Activated naive CD8-positive, alpha-beta T cell treated with anti-CD3 and anti-CD28 coated beads for 36 hours (primary cell): ENCODE measurements at regions not wholly inside any gene's neighbourhood (a gene's known extent, or its start where the extent isn't known, plus 50 kb on each side); places are given as distances from the start of the nearest gene placed in this dataset.

Experiments used
- DNase-seq: peaks from one replicate; pipeline ENCODE4 v3.0.0; 2021
- H3K27ac Mint-ChIP-seq: one replicate; pipeline ENCODE4 v1.8.0; 2022; ENCODE audit warnings: mild to moderate bottlenecking, moderate library complexity, mixed read lengths
- H3K27me3 Mint-ChIP-seq: one replicate; pipeline ENCODE4 v1.8.0; 2022; ENCODE audit warnings: mild to moderate bottlenecking, mixed read lengths
- H3K36me3 Mint-ChIP-seq: one replicate; pipeline ENCODE4 v1.8.0; 2021; ENCODE audit warnings: mild to moderate bottlenecking, mixed read lengths
- H3K4me1 Mint-ChIP-seq: one replicate; pipeline ENCODE4 v1.8.0; 2021; ENCODE audit warnings: mixed read lengths
- H3K4me3 Mint-ChIP-seq: one replicate; pipeline ENCODE4 v1.8.0; 2022; ENCODE audit warnings: mild to moderate bottlenecking, moderate library complexity, mixed read lengths
- H3K9me3 Mint-ChIP-seq: one replicate; pipeline ENCODE4 v1.8.0; 2022; ENCODE audit warnings: mixed read lengths

GRCh38 chr3:110074095-110074494 is 736.7 kb upstream of the DPPA4 start:
- no peak overlapping the region for H3K4me3 Mint-ChIP-seq
- peaks cover 11% of the 10 kb centered on the region for H3K4me1 Mint-ChIP-seq
- H3K36me3 Mint-ChIP-seq: no peaks in the 10 kb centered on the region
- peaks cover 5% of the 10 kb centered on the region for H3K9me3 Mint-ChIP-seq
- no peak for DNase-seq
- H3K27ac Mint-ChIP-seq: no peak overlapping the region
- H3K27me3 Mint-ChIP-seq: no peaks in the 10 kb centered on the region

GRCh38 chr3:110077093-110077492 is 739.7 kb upstream of the DPPA4 start:
- Mint-ChIP-seq H3K4me3 (no peak overlapping the region), H3K27ac (no peak overlapping the region), H3K36me3 (no peaks in the 10 kb centered on the region), H3K9me3 (no peaks in the 10 kb centered on the region), H3K27me3 (peaks cover 5% of the 10 kb centered on the region), H3K4me1 (no peaks in the 10 kb centered on the region)
- no peak for DNase-seq

GRCh38 chr3:110093411-110093810 is 756.1 kb upstream of the DPPA4 start:
- Mint-ChIP-seq H3K27me3 (no peaks in the 10 kb centered on the region), H3K36me3 (no peaks in the 10 kb centered on the region), H3K4me1 (no peaks in the 10 kb centered on the region), H3K4me3 (no peak overlapping the region), H3K9me3 (peaks cover 3% of the 10 kb centered on the region), H3K27ac (no peak overlapping the region)
- DNase-seq: no peak

- Mint-ChIP-seq H3K4me1 (no peaks in the 10 kb centered on the region), H3K27ac (no peak overlapping the region), H3K36me3 (no peaks in the 10 kb centered on the region), H3K4me3 (no peak overlapping the region), H3K9me3 (peaks cover 3% of the 10 kb centered on the region), H3K27me3 (no peaks in the 10 kb centered on the region)
- no peak for DNase-seq
These were observed 756.6 kb upstream of the DPPA4 start for GRCh38 chr3:110093812-110094401.

GRCh38 chr3:110099711-110100110 is 762.4 kb upstream of the DPPA4 start:
- no peak for DNase-seq
- no peaks in the 10 kb centered on the region for H3K4me1 Mint-ChIP-seq
- H3K27me3 Mint-ChIP-seq: no peaks in the 10 kb centered on the region
- no peak overlapping the region for H3K4me3 Mint-ChIP-seq
- no peak overlapping the region for H3K27ac Mint-ChIP-seq
- no peaks in the 10 kb centered on the region for H3K36me3 Mint-ChIP-seq
- peaks cover 3% of the 10 kb centered on the region for H3K9me3 Mint-ChIP-seq

GRCh38 chr3:110101361-110101760 is 764.0 kb upstream of the DPPA4 start:
- Mint-ChIP-seq H3K27me3 (no peaks in the 10 kb centered on the region), H3K36me3 (no peaks in the 10 kb centered on the region), H3K4me3 (no peak overlapping the region), H3K4me1 (no peaks in the 10 kb centered on the region), H3K9me3 (peaks cover 3% of the 10 kb centered on the region), H3K27ac (no peak overlapping the region)
- DNase-seq: no peak

- no peaks in the 10 kb centered on the region for H3K9me3 Mint-ChIP-seq
- no peaks in the 10 kb centered on the region for H3K36me3 Mint-ChIP-seq
- H3K27me3 Mint-ChIP-seq: no peaks in the 10 kb centered on the region
- no peak for DNase-seq
- H3K4me3 Mint-ChIP-seq: no peak overlapping the region
- H3K4me1 Mint-ChIP-seq: no peaks in the 10 kb centered on the region
- no peak overlapping the region for H3K27ac Mint-ChIP-seq
These were observed 769.5 kb upstream of the DPPA4 start for GRCh38 chr3:110106805-110107204.

- H3K27ac Mint-ChIP-seq: no peak overlapping the region
- peaks cover 4% of the 10 kb centered on the region for H3K4me1 Mint-ChIP-seq
- peaks cover 2% of the 10 kb centered on the region for H3K36me3 Mint-ChIP-seq
- DNase-seq: no peak
- H3K27me3 Mint-ChIP-seq: no peaks in the 10 kb centered on the region
- no peak overlapping the region for H3K4me3 Mint-ChIP-seq
- peaks cover 6% of the 10 kb centered on the region for H3K9me3 Mint-ChIP-seq
These were observed 786.6 kb upstream of the DPPA4 start for GRCh38 chr3:110123946-110124345.

GRCh38 chr3:110126065-110126464 is 788.7 kb upstream of the DPPA4 start:
- Mint-ChIP-seq H3K27ac (no peak overlapping the region), H3K9me3 (peaks cover 2% of the 10 kb centered on the region), H3K27me3 (no peaks in the 10 kb centered on the region), H3K4me3 (no peak overlapping the region), H3K36me3 (peaks cover 2% of the 10 kb centered on the region), H3K4me1 (peaks cover 4% of the 10 kb centered on the region)
- DNase-seq: no peak

- H3K4me1 Mint-ChIP-seq: no peaks in the 10 kb centered on the region
- H3K36me3 Mint-ChIP-seq: no peaks in the 10 kb centered on the region
- DNase-seq: no peak
- H3K27me3 Mint-ChIP-seq: no peaks in the 10 kb centered on the region
- H3K4me3 Mint-ChIP-seq: no peak overlapping the region
- peaks cover 6% of the 10 kb centered on the region for H3K9me3 Mint-ChIP-seq
- no peak overlapping the region for H3K27ac Mint-ChIP-seq
These were observed 796.6 kb upstream of the DPPA4 start for GRCh38 chr3:110133971-110134370.

GRCh38 chr3:110139048-110139447 is 801.7 kb upstream of the DPPA4 start:
- no peaks in the 10 kb centered on the region for H3K36me3 Mint-ChIP-seq
- no peaks in the 10 kb centered on the region for H3K27me3 Mint-ChIP-seq
- no peaks in the 10 kb centered on the region for H3K4me1 Mint-ChIP-seq
- no peak overlapping the region for H3K4me3 Mint-ChIP-seq
- DNase-seq: no peak
- peaks cover 6% of the 10 kb centered on the region for H3K9me3 Mint-ChIP-seq
- H3K27ac Mint-ChIP-seq: no peak overlapping the region

- H3K9me3 Mint-ChIP-seq: peaks cover 4% of the 10 kb centered on the region
- H3K27me3 Mint-ChIP-seq: no peaks in the 10 kb centered on the region
- no peak for DNase-seq
- no peak overlapping the region for H3K27ac Mint-ChIP-seq
- H3K36me3 Mint-ChIP-seq: no peaks in the 10 kb centered on the region
- no peak overlapping the region for H3K4me3 Mint-ChIP-seq
- H3K4me1 Mint-ChIP-seq: no peaks in the 10 kb centered on the region
These were observed 802.5 kb upstream of the DPPA4 start for GRCh38 chr3:110139821-110140220.

GRCh38 chr3:110149763-110150162 is 812.4 kb upstream of the DPPA4 start:
- peaks cover 3% of the 10 kb centered on the region for H3K9me3 Mint-ChIP-seq
- no peak overlapping the region for H3K4me3 Mint-ChIP-seq
- H3K36me3 Mint-ChIP-seq: no peaks in the 10 kb centered on the region
- no peak for DNase-seq
- no peaks in the 10 kb centered on the region for H3K4me1 Mint-ChIP-seq
- H3K27ac Mint-ChIP-seq: no peak overlapping the region
- H3K27me3 Mint-ChIP-seq: peaks cover 4% of the 10 kb centered on the region

- no peak overlapping the region for H3K27ac Mint-ChIP-seq
- no peak overlapping the region for H3K4me3 Mint-ChIP-seq
- no peaks in the 10 kb centered on the region for H3K4me1 Mint-ChIP-seq
These were observed 819.9 kb upstream of the DPPA4 start for GRCh38 chr3:110157221-110157620.

GRCh38 chr3:110164632-110165369 is 827.5 kb upstream of the DPPA4 start:
- H3K9me3 Mint-ChIP-seq: no peaks in the 10 kb centered on the region
- H3K27me3 Mint-ChIP-seq: no peaks in the 10 kb centered on the region
- DNase-seq: no peak
- no peaks in the 10 kb centered on the region for H3K4me1 Mint-ChIP-seq
- no peaks in the 10 kb centered on the region for H3K36me3 Mint-ChIP-seq
- no peak overlapping the region for H3K27ac Mint-ChIP-seq
- no peak overlapping the region for H3K4me3 Mint-ChIP-seq

More at GRCh38 chr3:110157221-110157620, 819.9 kb upstream of the DPPA4 start:
- H3K9me3 Mint-ChIP-seq: no peaks in the 10 kb centered on the region
- no peaks in the 10 kb centered on the region for H3K36me3 Mint-ChIP-seq
- no peaks in the 10 kb centered on the region for H3K27me3 Mint-ChIP-seq
- no peak for DNase-seq

- H3K27ac Mint-ChIP-seq: no peak overlapping the region
- no peak overlapping the region for H3K4me3 Mint-ChIP-seq
- no peak for DNase-seq
- no peaks in the 10 kb centered on the region for H3K27me3 Mint-ChIP-seq
- no peaks in the 10 kb centered on the region for H3K9me3 Mint-ChIP-seq
- no peaks in the 10 kb centered on the region for H3K4me1 Mint-ChIP-seq
- H3K36me3 Mint-ChIP-seq: no peaks in the 10 kb centered on the region
These were observed 828.0 kb upstream of the DPPA4 start for GRCh38 chr3:110165370-110165743.
